ENCODE measurements at regions not wholly inside any gene's neighbourhood (a gene's known extent, or its start where the extent isn't known, plus 50 kb on each side); places are given as distances from the start of the nearest gene placed in this dataset.
A peak's percentile ranks its signal among the peaks of the same experiment; 100 is the strongest.

- no peak for ATAC-seq
- intact Hi-C loops (cut with DNase I) = no loop called here
- no peak for DNase-seq (ENCODE audit: missing footprints)
Observed at GRCh38 chrX:39840133-39840532, 257.6 kb downstream of the BCOR start.

GRCh38 chrX:39840581-39841093 lies 257.1 kb downstream of the BCOR start:
- intact Hi-C loops (cut with DNase I) = no loop called here
- ATAC-seq = no peak
- DNase-seq (ENCODE audit: missing footprints) = no peak

GRCh38 chrX:39841604-39842003 lies 256.2 kb downstream of the BCOR start:
- no peak for DNase-seq (ENCODE audit: missing footprints)
- intact Hi-C loops (cut with DNase I) = no loop called here
- ATAC-seq = no peak

GRCh38 chrX:39842281-39842973 lies 255.3 kb downstream of the BCOR start:
- no peak for DNase-seq (ENCODE audit: missing footprints)
- intact Hi-C loops (cut with DNase I) = no loop called here
- no peak for ATAC-seq

GRCh38 chrX:39843318-39843717 lies 254.4 kb downstream of the BCOR start:
- intact Hi-C loops (cut with DNase I) = no loop called here
- DNase-seq (ENCODE audit: missing footprints) (no peak), ATAC-seq (no peak)

GRCh38 chrX:39845233-39845632 lies 252.5 kb downstream of the BCOR start:
- intact Hi-C loops (cut with DNase I) = no loop called here
- no peak for DNase-seq (ENCODE audit: missing footprints)
- no peak for ATAC-seq

GRCh38 chrX:39846460-39846859 lies 251.3 kb downstream of the BCOR start:
- DNase-seq (ENCODE audit: missing footprints) (no peak), ATAC-seq (no peak)
- intact Hi-C loops (cut with DNase I) = no loop called here

GRCh38 chrX:39848243-39848642 lies 249.5 kb downstream of the BCOR start:
- ATAC-seq (peak; percentile 78), DNase-seq (ENCODE audit: missing footprints) (no peak)
- intact Hi-C loops (cut with DNase I) = no loop called here

- intact Hi-C loops (cut with DNase I) = no loop called here
- ATAC-seq = no peak
- no peak for DNase-seq (ENCODE audit: missing footprints)
Observed at GRCh38 chrX:39848900-39849299, 248.9 kb downstream of the BCOR start.

GRCh38 chrX:39850209-39850608 lies 247.5 kb downstream of the BCOR start:
- intact Hi-C loops (cut with DNase I) = no loop called here

GRCh38 chrX:39850630-39851152 lies 247.1 kb downstream of the BCOR start:
- intact Hi-C loops (cut with DNase I) = no loop called here
- ATAC-seq (no peak), DNase-seq (ENCODE audit: missing footprints) (no peak)

More at GRCh38 chrX:39850209-39850608, 247.5 kb downstream of the BCOR start:
- ATAC-seq (no peak), DNase-seq (ENCODE audit: missing footprints) (no peak)

GRCh38 chrX:39851745-39852455 lies 245.9 kb downstream of the BCOR start:
- DNase-seq (ENCODE audit: missing footprints) (no peak), ATAC-seq (no peak)
- intact Hi-C loops (cut with DNase I) = no loop called here

- intact Hi-C loops (cut with DNase I) = no loop called here
- ATAC-seq = no peak
- no peak for DNase-seq (ENCODE audit: missing footprints)
Observed at GRCh38 chrX:39852491-39852890, 245.3 kb downstream of the BCOR start.

GRCh38 chrX:39853417-39854030 lies 244.2 kb downstream of the BCOR start:
- no peak for DNase-seq (ENCODE audit: missing footprints)
- intact Hi-C loops (cut with DNase I) = no loop called here
- no peak for ATAC-seq

GRCh38 chrX:39854772-39855747 lies 242.7 kb downstream of the BCOR start:
- no peak for ATAC-seq
- intact Hi-C loops (cut with DNase I) = no loop called here

GRCh38 chrX:39855748-39856129 lies 242.0 kb downstream of the BCOR start:
- intact Hi-C loops (cut with DNase I) = no loop called here
- ATAC-seq (no peak), DNase-seq (ENCODE audit: missing footprints) (no peak)

More at GRCh38 chrX:39854772-39855747, 242.7 kb downstream of the BCOR start:
- no peak for DNase-seq (ENCODE audit: missing footprints)

GRCh38 chrX:39856472-39857121 lies 241.2 kb downstream of the BCOR start:
- intact Hi-C loops (cut with DNase I) = no loop called here
- DNase-seq (ENCODE audit: missing footprints) = no peak
- no peak for ATAC-seq

- intact Hi-C loops (cut with DNase I) = no loop called here
- ATAC-seq = no peak
- DNase-seq (ENCODE audit: missing footprints) = no peak
Observed at GRCh38 chrX:39857780-39858179, 240.0 kb downstream of the BCOR start.
